ENCODE measurements at regions not wholly inside any gene's neighbourhood (a gene's known extent, or its start where the extent isn't known, plus 50 kb on each side); places are given as distances from the start of the nearest gene placed in this dataset.

DNA sequence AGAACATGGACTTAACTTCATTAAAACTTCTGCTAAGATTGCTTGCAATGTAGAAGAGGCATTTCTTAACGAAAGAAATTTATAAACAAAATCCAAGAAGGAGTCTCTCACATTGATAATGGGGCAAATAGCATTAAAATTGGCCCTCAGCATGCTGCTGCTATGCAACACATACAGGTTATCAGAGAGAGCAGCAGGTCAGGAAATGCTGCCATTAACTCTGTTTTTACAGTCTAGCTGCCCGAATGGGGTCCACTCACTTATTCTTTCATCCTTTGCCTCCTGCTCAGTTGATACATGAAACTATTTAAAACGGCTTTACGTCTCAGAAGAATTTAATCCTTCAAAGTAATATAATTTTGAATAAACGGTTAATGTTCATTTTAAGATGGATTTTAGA lies 620.4 kb downstream of the SLC16A7 start:
- TF ChIP-seq, protein P1, sequence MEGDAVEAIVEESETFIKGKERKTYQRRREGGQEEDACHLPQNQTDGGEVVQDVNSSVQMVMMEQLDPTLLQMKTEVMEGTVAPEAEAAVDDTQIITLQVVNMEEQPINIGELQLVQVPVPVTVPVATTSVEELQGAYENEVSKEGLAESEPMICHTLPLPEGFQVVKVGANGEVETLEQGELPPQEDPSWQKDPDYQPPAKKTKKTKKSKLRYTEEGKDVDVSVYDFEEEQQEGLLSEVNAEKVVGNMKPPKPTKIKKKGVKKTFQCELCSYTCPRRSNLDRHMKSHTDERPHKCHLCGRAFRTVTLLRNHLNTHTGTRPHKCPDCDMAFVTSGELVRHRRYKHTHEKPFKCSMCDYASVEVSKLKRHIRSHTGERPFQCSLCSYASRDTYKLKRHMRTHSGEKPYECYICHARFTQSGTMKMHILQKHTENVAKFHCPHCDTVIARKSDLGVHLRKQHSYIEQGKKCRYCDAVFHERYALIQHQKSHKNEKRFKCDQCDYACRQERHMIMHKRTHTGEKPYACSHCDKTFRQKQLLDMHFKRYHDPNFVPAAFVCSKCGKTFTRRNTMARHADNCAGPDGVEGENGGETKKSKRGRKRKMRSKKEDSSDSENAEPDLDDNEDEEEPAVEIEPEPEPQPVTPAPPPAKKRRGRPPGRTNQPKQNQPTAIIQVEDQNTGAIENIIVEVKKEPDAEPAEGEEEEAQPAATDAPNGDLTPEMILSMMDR (IDR thresholded peaks at IDR 0.05): no peak
- no peak for TF ChIP-seq POLR2A (IDR thresholded peaks at IDR 0.05)

Measured in sigmoid colon (tissue), 3 donors.